ENCODE measurements at regions not wholly inside any gene's neighbourhood (a gene's known extent, or its start where the extent isn't known, plus 50 kb on each side); places are given as distances from the start of the nearest gene placed in this dataset.

GRCh38 chr9:87381050-87381711 lies 116.5 kb upstream of the DAPK1 start:
- no peak for DNase-seq (ENCODE audit: low read depth, low spot score)
- Histone ChIP-seq H2AFZ (ENCODE audit: low read depth, low read length, poor library complexity, severe bottlenecking) (no peak overlapping the region), H3K4me2 (ENCODE audit: low read length) (no peak overlapping the region)

More at GRCh38 chr9:87381050-87381711, 116.5 kb upstream of the DAPK1 start:
- no peaks in the 10 kb centered on the region for H3K9me2 ChIP-seq (ENCODE audit: insufficient read depth)
- TF ChIP-seq SIN3A (IDR thresholded peaks at IDR 0.05; ENCODE audit: low read depth) = no peak
- TF ChIP-seq, protein P1, sequence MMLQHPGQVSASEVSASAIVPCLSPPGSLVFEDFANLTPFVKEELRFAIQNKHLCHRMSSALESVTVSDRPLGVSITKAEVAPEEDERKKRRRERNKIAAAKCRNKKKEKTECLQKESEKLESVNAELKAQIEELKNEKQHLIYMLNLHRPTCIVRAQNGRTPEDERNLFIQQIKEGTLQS (IDR thresholded peaks at IDR 0.05) = no peak
- no peak for TF ChIP-seq CTCF (IDR thresholded peaks at IDR 0.05 in 2 of 3, conservative IDR thresholded peaks at IDR 0.05 in 1 of 3; ENCODE audit: borderline replicate concordance in 1 of 3, insufficient read depth in 1 of 3, low read depth in 2 of 3, low read length in 2 of 3)
- TF ChIP-seq EZH2 (IDR thresholded peaks at IDR 0.05) = no peak
- no peak for TF ChIP-seq ZNF274 (IDR thresholded peaks at IDR 0.05; ENCODE audit: low read depth, low read length)
- TF ChIP-seq POLR2AphosphoS5 (IDR thresholded peaks at IDR 0.05; ENCODE audit: low read depth, low read length) = no peak
- TF ChIP-seq SP1 (IDR thresholded peaks at IDR 0.05; ENCODE audit: low read depth) = no peak
- TF ChIP-seq EGR1 (IDR thresholded peaks at IDR 0.05; ENCODE audit: low read depth) = no peak
- TF ChIP-seq ZBTB33 (IDR thresholded peaks at IDR 0.05; ENCODE audit: extremely low read depth, insufficient replicate concordance, low read length) = no peak
- TF ChIP-seq CBX3 (IDR thresholded peaks at IDR 0.05; ENCODE audit: low read depth) = no peak
- RAD21 ChIA-PET (ENCODE audit: low non-redundant PET in 1 of 2, low total read pairs in 2 of 2, uncharacterized antibody in 2 of 2, unreplicated experiment in 2 of 2) = no interaction called here
- H3K36me3 ChIP-seq (ENCODE audit: control insufficient read depth in 1 of 2, insufficient read depth in 2 of 2, low read length in 2 of 2) = no peaks in the 10 kb centered on the region
- no peaks in the 10 kb centered on the region for H4K20me1 ChIP-seq (ENCODE audit: insufficient read depth)
- H3K4me1 ChIP-seq (ENCODE audit: control insufficient read depth in 1 of 2, insufficient read depth in 2 of 2, low read length in 2 of 2) = no peaks in the 10 kb centered on the region
- no peaks in the 10 kb centered on the region for H3K79me2 ChIP-seq (ENCODE audit: insufficient read depth, low read length)
- CTCF ChIA-PET = no interaction called here
- intact Hi-C loops (cut with micrococcal nuclease) = no loop called here
- no peak for ATAC-seq
- BruUV-seq (replicated peaks) = no TSS peak
- H3K27me3 ChIP-seq (ENCODE audit: insufficient read depth, low read length) = peaks cover 6% of the 10 kb centered on the region
- no peak overlapping the region for H3K9ac ChIP-seq (ENCODE audit: low read length)
- POLR2A ChIA-PET = no interaction called here
- H3K9me3 ChIP-seq (ENCODE audit: control insufficient read depth in 1 of 2, insufficient read depth in 1 of 2, low read depth in 1 of 2, low read length in 2 of 2) = no peaks in the 10 kb centered on the region
- H3K4me3 ChIP-seq (replicated peaks in 1 of 2; ENCODE audit: low read depth in 1 of 2, low read length in 2 of 2) = no peak overlapping the region
- no peak overlapping the region for H3K27ac ChIP-seq (ENCODE audit: low read depth, low read length)

Measured in HCT116 (cell line).